ENCODE measurements at regions not wholly inside any gene's neighbourhood (a gene's known extent, or its start where the extent isn't known, plus 50 kb on each side); places are given as distances from the start of the nearest gene placed in this dataset.

GRCh38 chr18:44590956-44591670 lies 89.6 kb upstream of the SETBP1 start:
- TF ChIP-seq CTCF (IDR thresholded peaks at IDR 0.05): no peak
- TF ChIP-seq EZH2 (IDR thresholded peaks at IDR 0.05; ENCODE audit: borderline replicate concordance, insufficient read depth, low read depth, low read length, poor library complexity, severe bottlenecking): no peak

Measured in B cell (primary cell).